Bronchial epithelial cell (primary cell): ENCODE measurements at regions not wholly inside any gene's neighbourhood (a gene's known extent, or its start where the extent isn't known, plus 50 kb on each side); places are given as distances from the start of the nearest gene placed in this dataset.

ENCODE experiments used
- DNase-seq: peaks from one replicate; pipeline ENCODE4 v3.0.0-alpha.2; 2010; ENCODE audit warnings: low read depth
- FAIRE-seq: peaks from 2 replicates; lab custom pipeline; 2011; peaks lifted over from hg19 to GRCh38; lab: Jason Lieb, UNC
- H3K27me3 ChIP-seq: 2 replicates; pipeline ENCODE4 v1.5.1; 2011; ENCODE audit warnings: low read length; ENCODE audit not compliant: control insufficient read depth, insufficient read depth
- H3K36me3 ChIP-seq: 2 replicates; pipeline ENCODE4 v1.5.1; 2011; ENCODE audit warnings: low read length; ENCODE audit not compliant: control insufficient read depth, insufficient read depth
- H3K4me3 ChIP-seq: 2 replicates; pipeline ENCODE4 v1.5.1; 2011; ENCODE audit warnings: mild to moderate bottlenecking, low read depth, low read length, control low read depth
- CTCF ChIP-seq: IDR thresholded peaks from 2 replicates; pipeline ENCODE4 v1.5.1; 2011; ENCODE audit warnings: mild to moderate bottlenecking, moderate library complexity, low read length, control low read depth, inconsistent platforms; ENCODE audit not compliant: insufficient read depth, severe bottlenecking

GRCh38 chr6:74785236-74785635, 420.6 kb downstream of the COL12A1 start:
- Histone ChIP-seq H3K27me3 (no peaks in the 10 kb centered on the region), H3K4me3 (no peak overlapping the region), H3K36me3 (no peaks in the 10 kb centered on the region)
- FAIRE-seq (no peak), DNase-seq (peak; percentile 5)
- TF ChIP-seq CTCF = no peak

GRCh38 chr6:74782346-74782745, 423.5 kb downstream of the COL12A1 start:
- TF ChIP-seq CTCF = no peak
- Histone ChIP-seq H3K27me3 (no peaks in the 10 kb centered on the region), H3K4me3 (no peak overlapping the region), H3K36me3 (no peaks in the 10 kb centered on the region)
- no peak for DNase-seq
- FAIRE-seq = no peak

GRCh38 chr6:74780831-74781230, 425.0 kb downstream of the COL12A1 start:
- peak; percentile 23 for FAIRE-seq
- H3K36me3 ChIP-seq = no peaks in the 10 kb centered on the region
- H3K4me3 ChIP-seq = no peak overlapping the region
- no peak for TF ChIP-seq CTCF
- no peaks in the 10 kb centered on the region for H3K27me3 ChIP-seq
- no peak for DNase-seq

- no peak for TF ChIP-seq CTCF
- FAIRE-seq (no peak), DNase-seq (no peak)
- Histone ChIP-seq H3K27me3 (no peaks in the 10 kb centered on the region), H3K36me3 (no peaks in the 10 kb centered on the region), H3K4me3 (no peak overlapping the region)
These were observed 437.1 kb downstream of the COL12A1 start for GRCh38 chr6:74768738-74769137.

- Histone ChIP-seq H3K27me3 (no peaks in the 10 kb centered on the region), H3K36me3 (no peaks in the 10 kb centered on the region), H3K4me3 (no peak overlapping the region)
- DNase-seq (no peak), FAIRE-seq (no peak)
- TF ChIP-seq CTCF = no peak
These were observed 437.7 kb downstream of the COL12A1 start for GRCh38 chr6:74768120-74768519.

GRCh38 chr6:74765486-74765885, 440.4 kb downstream of the COL12A1 start:
- FAIRE-seq (no peak), DNase-seq (peak; percentile 29)
- Histone ChIP-seq H3K36me3 (no peaks in the 10 kb centered on the region), H3K4me3 (no peak overlapping the region), H3K27me3 (no peaks in the 10 kb centered on the region)
- no peak for TF ChIP-seq CTCF
